ENCODE measurements at regions not wholly inside any gene's neighbourhood (a gene's known extent, or its start where the extent isn't known, plus 50 kb on each side); places are given as distances from the start of the nearest gene placed in this dataset.
"Not testable (repeated sequence)": the region's sequence is repeated elsewhere in the genome, so short reads cannot be mapped to it uniquely, and the experiment has no call there.

DNA sequence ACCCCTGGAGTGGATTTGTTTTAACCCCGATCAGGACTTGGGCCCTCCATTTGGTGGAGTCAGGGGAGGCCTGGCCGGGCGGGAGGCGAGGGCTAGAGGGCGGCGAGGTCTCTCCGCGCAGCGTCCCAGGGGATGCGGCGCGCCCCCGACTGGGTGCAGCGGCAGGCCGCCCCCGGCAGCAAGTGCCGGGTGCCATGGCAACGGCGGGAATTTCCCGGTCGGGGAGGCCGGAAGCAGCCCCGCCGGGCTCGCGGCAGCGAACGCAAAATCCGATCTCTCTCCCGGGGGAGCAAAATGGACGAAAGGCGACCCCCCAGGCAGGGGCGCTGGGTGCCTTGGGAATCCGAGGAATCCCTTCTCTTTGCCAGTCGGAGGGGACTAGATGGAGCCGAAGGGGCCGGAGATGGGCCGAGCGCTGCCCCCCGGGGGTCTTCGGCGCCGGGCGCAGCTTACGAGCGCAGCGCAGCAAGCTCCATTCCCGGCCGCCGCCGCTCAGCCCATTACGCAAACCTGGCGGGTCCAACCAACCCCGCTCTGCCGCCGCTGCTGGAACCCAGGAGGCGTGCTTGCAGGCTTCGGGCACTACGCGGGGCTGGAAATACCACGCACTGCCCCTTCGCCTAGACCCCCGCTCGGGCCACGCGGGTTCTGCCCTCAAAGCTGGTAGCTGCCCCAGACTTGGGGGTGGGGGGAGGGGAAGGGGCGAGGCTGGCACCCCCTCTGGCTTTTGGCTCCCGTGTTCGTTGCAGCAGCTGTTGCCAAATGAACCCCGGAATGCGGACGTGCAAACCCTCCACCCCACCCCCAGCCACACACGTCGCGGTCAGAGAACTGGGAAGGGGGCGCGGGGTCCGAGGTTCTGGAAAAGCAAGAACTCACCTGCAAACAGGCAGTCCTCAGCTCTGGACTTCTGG lies 73.7 kb upstream of the NBPF8 start:
- H3K4me1 ChIP-seq (replicated peaks in 1 of 2; ENCODE audit: control insufficient read depth in 2 of 2, insufficient read depth in 2 of 2, low read length in 2 of 2); intact Hi-C loops (cut with micrococcal nuclease); H3K9me3 ChIP-seq (replicated peaks; ENCODE audit: control insufficient read depth, insufficient read depth, low read depth, low read length); H3K79me2 ChIP-seq (ENCODE audit: control insufficient read depth, insufficient read depth, low read length); ATAC-seq; CTCF ChIA-PET (ENCODE audit: low intra/inter-chr PET ratio); H4K20me1 ChIP-seq (replicated peaks; ENCODE audit: control insufficient read depth, insufficient read depth, low read length); H2AFZ ChIP-seq (ENCODE audit: low read depth, low read length); in situ Hi-C loops (cut with MboI); POLR2A ChIA-PET; H3K9me1 ChIP-seq (ENCODE audit: control insufficient read depth, insufficient read depth, low read length); BruUV-seq (replicated peaks); FAIRE-seq; H3K27me3 ChIP-seq (ENCODE audit: control insufficient read depth in 2 of 2, insufficient read depth in 2 of 2, low read length in 2 of 2); H3K36me3 ChIP-seq (ENCODE audit: control insufficient read depth, insufficient read depth, low read length): not testable (repeated sequence)
- Histone ChIP-seq H3K4me3 (peak overlapping the region; percentile 46), H3K9ac (ENCODE audit: insufficient read depth in 1 of 2, low read depth in 2 of 2, low read length in 2 of 2) (peak overlapping the region; percentile 56 to 83; a peak in 3 of 4 replicates), H3K27ac (ENCODE audit: extremely low read depth, low read depth, low read length) (0 out of 3 replicates have a peak overlapping the region, but pooled peaks have one; percentile 22), H3K4me2 (ENCODE audit: insufficient read depth, low read length) (peak overlapping the region; percentile 70)
- TF ChIP-seq RFX1 (IDR thresholded peaks at IDR 0.05): peak; percentile 82
- TF ChIP-seq ZFX (CRISPR knock-in tag; IDR thresholded peaks at IDR 0.05): peak; percentile 44
- peak; percentile 24; the same call in 1 of the 2 replicates for TF ChIP-seq GABPA (tag; conservative IDR thresholded peaks at IDR 0.05; ENCODE audit: low read depth)
- TF ChIP-seq RBFOX2 (IDR thresholded peaks at IDR 0.05; ENCODE audit: low read depth, low read length): 0 out of 2 replicates have a peak, but pooled peaks have one; percentile 17
- TF ChIP-seq HNRNPLL (IDR thresholded peaks at IDR 0.05; ENCODE audit: low read depth, low read length, poor library complexity, severe bottlenecking): peak; percentile 87
- TF ChIP-seq MNT (conservative IDR thresholded peaks at IDR 0.05): 0 out of 4 replicates have a peak, but pooled peaks of 1 of the 2 experiments have one; percentile 0
- 0 out of 2 replicates have a peak, but pooled peaks have one; percentile 33 for TF ChIP-seq ETV1 (tag; conservative IDR thresholded peaks at IDR 0.05; ENCODE audit: low read depth)
- TF ChIP-seq SMAD4 (CRISPR knock-in tag; conservative IDR thresholded peaks at IDR 0.05): peak; percentile 96
- peak; percentile 40 for TF ChIP-seq CXXC5 (CRISPR knock-in tag; IDR thresholded peaks at IDR 0.05)
- DNase-seq (ENCODE audit: extremely low read depth in 1 of 4, low spot score in 3 of 4): peak in 1 of 4 experiments; percentile 2
- WGBS (ENCODE audit: insufficient coverage, low coverage, missing lambda C conversion rate): 3% methylated on average over 11 of the region's 78 CpGs

DNA sequence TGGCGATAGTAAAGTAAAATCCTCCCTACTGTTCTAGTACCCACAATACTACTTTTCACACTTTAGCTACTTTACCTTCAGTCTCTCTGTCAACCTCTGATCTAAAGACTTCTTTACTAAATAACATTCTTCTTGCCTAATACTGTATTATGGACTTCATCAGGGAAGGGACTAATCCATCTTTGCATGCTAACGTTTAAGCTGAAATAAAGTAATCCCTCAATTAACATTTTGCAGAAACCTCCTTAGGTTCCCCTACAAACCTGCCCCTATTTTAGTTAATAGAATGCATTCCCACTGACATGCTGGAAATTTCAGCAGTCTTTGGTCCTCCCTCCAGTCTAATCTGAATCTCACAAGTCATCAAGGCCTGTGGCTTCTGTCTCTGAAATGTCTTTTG lies 99.1 kb upstream of the NBPF8 start:
- BruUV-seq (replicated peaks); H3K27me3 ChIP-seq (ENCODE audit: control insufficient read depth in 2 of 2, insufficient read depth in 2 of 2, low read length in 2 of 2); H4K20me1 ChIP-seq (replicated peaks; ENCODE audit: control insufficient read depth, insufficient read depth, low read length); H3K9me3 ChIP-seq (replicated peaks; ENCODE audit: control insufficient read depth, insufficient read depth, low read depth, low read length); ATAC-seq; H3K4me2 ChIP-seq (ENCODE audit: insufficient read depth, low read length); H3K9ac ChIP-seq (ENCODE audit: insufficient read depth in 1 of 2, low read depth in 2 of 2, low read length in 2 of 2); H3K4me3 ChIP-seq; DNase-seq (ENCODE audit: extremely low read depth in 1 of 4, low spot score in 3 of 4); POLR2A ChIA-PET; FAIRE-seq; H3K27ac ChIP-seq (ENCODE audit: extremely low read depth, low read depth, low read length); intact Hi-C loops (cut with micrococcal nuclease); H2AFZ ChIP-seq (ENCODE audit: low read depth, low read length); H3K79me2 ChIP-seq (ENCODE audit: control insufficient read depth, insufficient read depth, low read length); CTCF ChIA-PET (ENCODE audit: low intra/inter-chr PET ratio); H3K9me1 ChIP-seq (ENCODE audit: control insufficient read depth, insufficient read depth, low read length); in situ Hi-C loops (cut with MboI); H3K4me1 ChIP-seq (replicated peaks in 1 of 2; ENCODE audit: control insufficient read depth in 2 of 2, insufficient read depth in 2 of 2, low read length in 2 of 2); H3K36me3 ChIP-seq (ENCODE audit: control insufficient read depth, insufficient read depth, low read length): not testable (repeated sequence)
- no CpG with 5 or more reads among the region's 2 CpGs for WGBS (ENCODE audit: insufficient coverage, low coverage, missing lambda C conversion rate)

Measured in K562 (cell line).